Activated B cell treated with CpG ODN at 0.5 μM for 24 hours (primary cell): ENCODE measurements at regions not wholly inside any gene's neighbourhood (a gene's known extent, or its start where the extent isn't known, plus 50 kb on each side); places are given as distances from the start of the nearest gene placed in this dataset.
"Not testable (repeated sequence)": the region's sequence is repeated elsewhere in the genome, so short reads cannot be mapped to it uniquely, and the experiment has no call there.

Experiments used
- ATAC-seq: fragments of 200-7000 bp; cut with Tn5 transposase; one replicate; pipeline ENCODE4 v1.10.0; 2021; ENCODE audit warnings: low read depth, mild to moderate bottlenecking, moderate library complexity
- CTCF ChIA-PET: fragments of 350-600 bp; sonication (Branson Sonifier 250); formaldehyde crosslinking; loops from one replicate; lab custom pipeline; 2021; ENCODE audit warnings: antibody characterized with exemption; lab: Charles Lee
- POLR2A ChIA-PET: fragments of 350-600 bp; sonication (Branson Sonifier 250); formaldehyde crosslinking; loops from one replicate; lab custom pipeline; 2021; ENCODE audit warnings: antibody characterized with exemption; lab: Charles Lee
- DNase-seq: peaks from one replicate; pipeline ENCODE4 v3.0.0; 2022
- H3K27ac Mint-ChIP-seq: one replicate; pipeline ENCODE4 v1.8.0; 2020; ENCODE audit warnings: mixed read lengths
- H3K27me3 Mint-ChIP-seq: one replicate; pipeline ENCODE4 v1.8.0; 2021; ENCODE audit warnings: mixed read lengths
- H3K36me3 Mint-ChIP-seq: one replicate; pipeline ENCODE4 v1.8.0; 2021; ENCODE audit warnings: low read depth, mixed read lengths
- H3K4me1 Mint-ChIP-seq: one replicate; pipeline ENCODE4 v1.8.0; 2021; ENCODE audit warnings: mixed read lengths
- H3K4me3 Mint-ChIP-seq: one replicate; pipeline ENCODE4 v1.8.0; 2020; ENCODE audit warnings: mild to moderate bottlenecking, mixed read lengths
- H3K9me3 Mint-ChIP-seq: one replicate; pipeline ENCODE4 v1.8.0; 2020; ENCODE audit warnings: mixed read lengths
- CTCF ChIP-seq: fragments of 200-600 bp; IDR thresholded peaks from one replicate; pipeline ENCODE4 v1.8.0; 2022; ENCODE audit warnings: antibody characterized with exemption, mild to moderate bottlenecking
- intact Hi-C: fragments of 100-400 bp; cut with micrococcal nuclease; formaldehyde crosslinking; loops from one replicate; pipeline ENCODE4 v1.15.1; 2024

DNA sequence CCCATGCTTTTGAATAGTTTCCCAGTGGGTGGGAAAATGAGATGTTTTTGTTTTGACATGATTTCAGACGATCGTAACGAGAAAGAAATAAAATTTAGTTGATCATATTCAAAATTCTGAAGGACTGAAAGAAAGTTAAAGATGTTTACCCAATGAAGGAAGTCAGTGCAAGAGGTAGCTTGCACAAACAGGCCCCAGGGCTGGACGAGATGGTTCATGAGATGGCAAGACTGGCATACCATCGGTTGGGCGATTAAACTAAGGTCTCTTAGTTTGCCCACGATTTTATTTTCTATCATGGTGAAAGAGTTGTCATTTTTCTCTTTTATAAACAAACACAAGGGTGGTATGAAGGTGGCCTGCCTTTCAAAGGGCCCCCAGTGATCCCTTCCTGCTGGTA, 124.5 kb upstream of the TBX5 start:
- no peak for DNase-seq
- Mint-ChIP-seq H3K36me3 (no peaks in the 10 kb centered on the region), H3K9me3 (no peaks in the 10 kb centered on the region), H3K27ac (no peak overlapping the region), H3K27me3 (no peaks in the 10 kb centered on the region), H3K4me1 (no peaks in the 10 kb centered on the region), H3K4me3 (no peak overlapping the region)
- no peak for ATAC-seq
- intact Hi-C loops: no loop called here
- ChIA-PET POLR2A (no interaction called here), CTCF (no interaction called here)
- TF ChIP-seq CTCF: no peak

- Mint-ChIP-seq H3K4me1 (no peaks in the 10 kb centered on the region), H3K27ac (no peak overlapping the region), H3K9me3 (no peaks in the 10 kb centered on the region), H3K27me3 (no peaks in the 10 kb centered on the region), H3K4me3 (no peak overlapping the region), H3K36me3 (no peaks in the 10 kb centered on the region)
- ChIA-PET POLR2A (no interaction called here), CTCF (no interaction called here)
- intact Hi-C loops: no loop called here
- no peak for DNase-seq
- TF ChIP-seq CTCF: no peak
- ATAC-seq: no peak
These were observed 124.0 kb upstream of the TBX5 start for GRCh38 chr12:114529966-114530365.

- ATAC-seq (no peak), DNase-seq (no peak)
- no peak overlapping the region for H3K4me3 Mint-ChIP-seq
- TF ChIP-seq CTCF: no peak
- intact Hi-C loops: no loop called here
- H3K27me3 Mint-ChIP-seq: no peaks in the 10 kb centered on the region
- no peaks in the 10 kb centered on the region for H3K36me3 Mint-ChIP-seq
- POLR2A ChIA-PET: no interaction called here
- H3K9me3 Mint-ChIP-seq: no peaks in the 10 kb centered on the region
- no peak overlapping the region for H3K27ac Mint-ChIP-seq
- CTCF ChIA-PET: no interaction called here
- H3K4me1 Mint-ChIP-seq: no peaks in the 10 kb centered on the region
These were observed 122.8 kb upstream of the TBX5 start for GRCh38 chr12:114528766-114529165.

- H3K4me1 Mint-ChIP-seq, CTCF ChIA-PET, intact Hi-C loops, H3K9me3 Mint-ChIP-seq, H3K27ac Mint-ChIP-seq, H3K4me3 Mint-ChIP-seq, H3K27me3 Mint-ChIP-seq, H3K36me3 Mint-ChIP-seq, POLR2A ChIA-PET, ATAC-seq, DNase-seq: not testable (repeated sequence)
These were observed 115.2 kb upstream of the TBX5 start for GRCh38 chr12:114521160-114521559.

GRCh38 chr12:114512351-114512750, 106.4 kb upstream of the TBX5 start:
- Mint-ChIP-seq H3K4me1 (no peaks in the 10 kb centered on the region), H3K9me3 (peaks cover 3% of the 10 kb centered on the region), H3K36me3 (no peaks in the 10 kb centered on the region), H3K27me3 (peaks cover 2% of the 10 kb centered on the region), H3K27ac (no peak overlapping the region), H3K4me3 (no peak overlapping the region)
- intact Hi-C loops: no loop called here
- no peak for ATAC-seq
- POLR2A ChIA-PET: no interaction called here
- no peak for DNase-seq
- TF ChIP-seq CTCF: no peak
- CTCF ChIA-PET: no interaction called here

DNA sequence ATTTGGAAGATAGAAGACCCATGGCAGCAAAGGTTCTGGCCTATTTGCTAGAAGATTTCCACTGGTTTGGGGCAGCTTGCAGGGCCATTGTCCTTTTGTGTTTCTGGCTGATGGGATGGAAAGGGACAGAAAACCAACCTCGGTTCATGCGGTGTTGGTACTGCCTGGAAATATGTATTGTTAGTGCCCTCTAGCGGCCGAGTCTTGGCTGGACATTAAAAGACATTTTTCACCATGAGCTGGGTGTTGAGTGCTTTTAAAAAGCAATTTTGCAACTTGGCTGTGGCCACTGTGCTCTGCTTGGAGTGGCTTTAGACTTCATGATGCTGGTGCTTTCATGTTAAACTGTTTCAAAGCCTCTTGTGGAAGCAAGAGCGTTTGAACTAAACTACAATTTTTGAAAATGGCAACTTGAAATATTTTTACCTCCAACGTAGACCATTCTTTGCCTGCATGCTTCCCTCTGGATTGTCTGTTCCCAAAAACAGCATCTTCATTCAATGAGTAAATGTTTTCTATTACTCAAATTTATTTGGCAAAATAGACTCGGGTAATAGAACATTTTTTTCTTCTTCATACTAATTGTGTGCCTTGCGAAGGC, 102.7 kb upstream of the TBX5 start:
- POLR2A ChIA-PET: no interaction called here
- Mint-ChIP-seq H3K4me3 (no peak overlapping the region), H3K36me3 (no peaks in the 10 kb centered on the region), H3K27ac (no peak overlapping the region), H3K27me3 (peaks cover 4% of the 10 kb centered on the region), H3K9me3 (peaks cover 3% of the 10 kb centered on the region), H3K4me1 (no peaks in the 10 kb centered on the region)
- ATAC-seq (peak; percentile 34), DNase-seq (peak; percentile 21)
- CTCF ChIA-PET: interaction anchor here (0.6 to 3.0 kb wide), 7 partner anchors 8 to 1046 kb away, joined by 3 to 20 read pairs (median 4); partner anchors contain the start of gene RBM19
- TF ChIP-seq CTCF: no peak
- intact Hi-C loops: loop anchor here (1.0 to 5.0 kb wide), 3 partner anchors 528 to 1196 kb away; partner anchors contain the start of gene RBM19
